DND-41 (cell line): ENCODE measurements at regions not wholly inside any gene's neighbourhood (a gene's known extent, or its start where the extent isn't known, plus 50 kb on each side); places are given as distances from the start of the nearest gene placed in this dataset.

ENCODE experiments used
- ATAC-seq: fragments of 200-7000 bp; cut with Tn5 transposase; 3 replicates; pipeline ENCODE4 v1.9.1; 2021; ENCODE audit warnings: low read depth; ENCODE audit not compliant: insufficient read depth
- DNase-seq: peaks from one replicate; pipeline ENCODE4 v3.0.0-alpha.2; 2020
- H2AFZ ChIP-seq: 2 replicates; pipeline ENCODE4 v1.6.0; 2012; ENCODE audit warnings: low read depth, low read length
- H3K27ac ChIP-seq: 2 replicates; pipeline ENCODE4 v1.5.1; 2012; ENCODE audit warnings: low read length, inconsistent platforms
- H3K27me3 ChIP-seq: fragments of 200-600 bp; sonication (generic); 2 replicates; pipeline ENCODE4 v1.6.0; 2012; ENCODE audit warnings: low read length, mild to moderate bottlenecking, inconsistent platforms; ENCODE audit not compliant: insufficient read depth, poor library complexity
- H3K36me3 ChIP-seq: 2 replicates; pipeline ENCODE4 v1.5.1; 2012; ENCODE audit warnings: low read length, inconsistent platforms; ENCODE audit not compliant: insufficient read depth
- H3K4me1 ChIP-seq: 2 replicates; pipeline ENCODE4 v1.5.1; 2012; ENCODE audit warnings: mild to moderate bottlenecking, low read length; ENCODE audit not compliant: insufficient read depth
- H3K4me2 ChIP-seq: 2 replicates; pipeline ENCODE4 v1.6.0; 2012; ENCODE audit warnings: mild to moderate bottlenecking, moderate library complexity, low read length, inconsistent platforms; ENCODE audit not compliant: insufficient read depth
- H3K4me3 ChIP-seq, 2 experiments: fragments of 200-600 bp in 1 of 2; shearing (Covaris generic) in 1 of 2; 2 replicates each; pipeline ENCODE4 v1.5.1; 2012 to 2016; ENCODE audit warnings: inconsistent platforms in 2 of 2, low read length in 2 of 2, mild to moderate bottlenecking in 2 of 2, low read depth in 1 of 2, moderate library complexity in 1 of 2
- H3K79me2 ChIP-seq: 2 replicates; pipeline ENCODE4 v1.6.0; 2012; ENCODE audit warnings: low read length, inconsistent platforms; ENCODE audit not compliant: insufficient read depth
- H3K9ac ChIP-seq: 2 replicates; pipeline ENCODE4 v1.6.0; 2012; ENCODE audit warnings: low read depth, mild to moderate bottlenecking, inconsistent platforms, low read length, moderate library complexity
- H3K9me3 ChIP-seq: 2 replicates; pipeline ENCODE4 v1.5.1; 2012; ENCODE audit warnings: low read length, moderate library complexity, mild to moderate bottlenecking, inconsistent platforms; ENCODE audit not compliant: insufficient read depth, severe bottlenecking
- H4K20me1 ChIP-seq: 2 replicates; pipeline ENCODE4 v1.6.0; 2012; ENCODE audit warnings: low read length; ENCODE audit not compliant: insufficient read depth
- CTCF ChIP-seq: IDR thresholded peaks from 2 replicates; pipeline ENCODE4 v1.5.1; 2012; ENCODE audit warnings: borderline replicate concordance, low read length, moderate library complexity, mild to moderate bottlenecking; ENCODE audit not compliant: poor library complexity, severe bottlenecking; ENCODE audit errors: extremely low read depth
- EZH2 ChIP-seq: IDR thresholded peaks from 3 replicates; pipeline ENCODE4 v1.6.1; 2012; ENCODE audit warnings: borderline replicate concordance, low read depth, mild to moderate bottlenecking, moderate library complexity, low read length, inconsistent platforms; ENCODE audit not compliant: severe bottlenecking

DNA sequence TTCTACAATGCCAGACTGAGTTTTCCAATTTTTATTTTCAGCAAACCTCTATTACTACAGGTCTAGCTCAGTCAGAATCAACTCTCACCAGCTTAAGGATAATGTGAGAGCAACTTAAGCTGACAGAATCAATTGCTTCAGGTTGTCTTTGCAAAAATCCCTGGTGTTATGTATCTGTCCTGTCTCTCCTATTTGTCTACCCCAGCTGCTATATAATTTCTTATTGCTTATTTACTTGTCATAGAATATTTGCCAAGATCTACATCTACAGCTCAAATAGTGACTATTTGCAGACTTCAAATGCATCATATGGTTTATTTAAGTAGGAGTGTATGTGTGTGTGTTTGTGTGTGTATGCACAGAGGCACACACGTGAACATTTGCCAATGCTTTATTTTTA is 54.1 kb downstream of the FOXG1 start:
- ATAC-seq = no peak
- H3K9ac ChIP-seq = no peak overlapping the region
- H3K4me3 ChIP-seq = no peak overlapping the region
- H3K9me3 ChIP-seq = peaks cover 7% of the 10 kb centered on the region
- H3K4me2 ChIP-seq = no peak overlapping the region
- H3K36me3 ChIP-seq = no peaks in the 10 kb centered on the region
- no peak overlapping the region for H3K27ac ChIP-seq
- DNase-seq = no peak
- H3K4me1 ChIP-seq = no peaks in the 10 kb centered on the region
- no peaks in the 10 kb centered on the region for H3K27me3 ChIP-seq
- H4K20me1 ChIP-seq = no peaks in the 10 kb centered on the region
- TF ChIP-seq CTCF = no peak
- no peak for TF ChIP-seq EZH2
- no peaks in the 10 kb centered on the region for H3K79me2 ChIP-seq
- no peak overlapping the region for H2AFZ ChIP-seq

DNA sequence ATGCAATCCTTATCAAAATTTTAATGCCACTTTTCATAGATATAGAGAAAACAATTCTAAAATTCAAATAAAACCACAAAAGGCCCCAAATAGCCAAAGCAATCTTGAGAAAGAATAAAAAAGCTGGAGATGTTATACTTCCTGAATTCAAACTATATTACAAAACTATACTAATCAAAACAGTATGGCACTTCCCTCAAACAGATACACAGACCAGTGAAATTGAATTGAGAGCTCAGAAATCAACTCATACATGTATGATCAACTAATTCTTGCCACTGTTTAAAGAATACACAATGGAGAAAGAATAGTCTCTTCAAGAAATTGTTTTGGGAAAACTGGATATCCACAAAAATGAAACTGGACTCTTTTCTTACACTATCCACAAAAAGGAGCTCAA is 55.4 kb downstream of the FOXG1 start:
- H3K9me3 ChIP-seq = peaks cover 7% of the 10 kb centered on the region
- DNase-seq (no peak), ATAC-seq (no peak)
- no peak overlapping the region for H3K4me2 ChIP-seq
- H3K27me3 ChIP-seq = no peaks in the 10 kb centered on the region
- no peak overlapping the region for H3K27ac ChIP-seq
- no peaks in the 10 kb centered on the region for H3K4me1 ChIP-seq
- no peaks in the 10 kb centered on the region for H3K79me2 ChIP-seq
- H3K9ac ChIP-seq = no peak overlapping the region
- no peak overlapping the region for H2AFZ ChIP-seq
- no peaks in the 10 kb centered on the region for H4K20me1 ChIP-seq
- no peak overlapping the region for H3K4me3 ChIP-seq
- TF ChIP-seq CTCF (no peak), EZH2 (no peak)
- H3K36me3 ChIP-seq = no peaks in the 10 kb centered on the region

GRCh38 chr14:28823245-28823644 is 56.7 kb downstream of the FOXG1 start:
- no peak for ATAC-seq
- Histone ChIP-seq H4K20me1 (no peaks in the 10 kb centered on the region), H3K27me3 (no peaks in the 10 kb centered on the region), H3K4me3 (no peak overlapping the region), H3K27ac (no peak overlapping the region), H3K9ac (no peak overlapping the region), H2AFZ (no peak overlapping the region), H3K4me1 (no peaks in the 10 kb centered on the region), H3K4me2 (no peak overlapping the region), H3K36me3 (no peaks in the 10 kb centered on the region), H3K9me3 (peaks cover 7% of the 10 kb centered on the region), H3K79me2 (no peaks in the 10 kb centered on the region)
- TF ChIP-seq CTCF (no peak), EZH2 (no peak)
- DNase-seq = no peak

DNA sequence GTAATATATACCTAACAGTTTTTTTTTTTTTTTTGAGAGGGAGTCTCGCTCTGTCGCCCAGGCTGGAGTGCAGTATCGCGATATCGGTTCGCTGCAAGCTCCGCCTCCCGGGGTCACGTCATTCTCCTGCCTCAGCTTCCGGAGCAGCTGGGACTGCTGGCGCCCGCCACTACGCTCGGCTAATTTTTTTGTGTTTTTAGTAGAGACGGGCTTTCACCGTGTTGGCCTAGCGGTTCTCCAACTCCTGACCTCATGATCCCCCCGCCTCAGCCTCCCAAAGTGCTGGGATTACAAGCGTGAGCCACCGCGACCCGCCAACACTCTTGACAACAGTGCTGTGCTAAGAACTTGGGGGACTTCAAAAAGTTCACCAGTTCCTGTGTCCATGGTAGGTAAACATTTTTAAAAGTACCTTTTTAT is 63.5 kb downstream of the FOXG1 start:
- Histone ChIP-seq H4K20me1 (no peaks in the 10 kb centered on the region), H3K27me3 (no peaks in the 10 kb centered on the region), H3K27ac (no peak overlapping the region), H3K4me2 (no peak overlapping the region), H3K4me1 (no peaks in the 10 kb centered on the region), H3K79me2 (no peaks in the 10 kb centered on the region), H3K9ac (no peak overlapping the region), H2AFZ (no peak overlapping the region), H3K4me3 (no peak overlapping the region), H3K36me3 (no peaks in the 10 kb centered on the region), H3K9me3 (no peaks in the 10 kb centered on the region)
- ATAC-seq (no peak), DNase-seq (no peak)
- TF ChIP-seq EZH2 (no peak), CTCF (no peak)
